Epithelial cell of proximal tubule (primary cell): ENCODE measurements at regions not wholly inside any gene's neighbourhood (a gene's known extent, or its start where the extent isn't known, plus 50 kb on each side); places are given as distances from the start of the nearest gene placed in this dataset.

ENCODE experiments used
- DNase-seq: peaks from one replicate; pipeline ENCODE4 v3.0.0-alpha.2; 2011; ENCODE audit warnings: low read depth
- H3K4me3 ChIP-seq: 2 replicates; pipeline ENCODE4 v1.5.1; 2011; ENCODE audit warnings: low read depth, mild to moderate bottlenecking, low read length
- TF ChIP-seq, protein P1 (sequence below): conservative IDR thresholded peaks from 2 replicates; pipeline ENCODE4 v1.5.1; 2012; ENCODE audit warnings: low read depth, mild to moderate bottlenecking, low read length

DNA sequence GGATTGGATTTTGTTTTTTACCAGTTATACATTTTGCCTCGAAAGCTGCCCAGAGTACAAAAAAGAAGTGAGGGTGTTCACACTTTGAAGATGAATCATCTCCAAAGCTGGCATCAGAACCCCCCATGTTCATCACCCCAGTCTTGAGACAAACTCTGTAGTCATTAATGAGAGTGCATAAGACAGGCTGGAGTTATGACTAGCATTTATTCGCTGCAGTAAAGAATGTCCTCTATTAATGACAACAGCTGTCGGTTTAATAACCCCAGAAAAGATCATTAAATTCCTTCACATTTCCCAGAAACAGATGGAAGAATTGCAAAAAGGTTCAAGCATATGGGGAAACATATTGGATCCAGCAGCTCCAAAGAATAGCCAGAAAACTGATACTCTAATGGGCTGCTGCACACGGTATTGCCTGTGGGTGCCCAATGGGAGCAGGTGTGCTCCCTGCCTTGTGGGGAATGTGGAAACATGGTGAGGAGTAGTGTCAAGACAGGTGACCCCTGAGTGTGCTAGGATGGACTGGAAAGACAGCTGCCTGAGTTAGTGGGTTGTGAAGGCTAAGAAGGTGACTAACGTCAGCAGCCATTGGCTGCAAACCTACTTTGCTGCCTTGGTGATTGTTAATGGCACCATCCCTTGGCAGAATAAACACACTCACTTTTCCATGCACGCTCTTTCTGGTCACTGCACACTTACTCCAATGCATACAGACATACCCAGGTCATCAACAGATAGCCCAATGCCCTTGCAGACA lies 81.9 kb downstream of the AIPL1 start:
- TF ChIP-seq, protein P1, sequence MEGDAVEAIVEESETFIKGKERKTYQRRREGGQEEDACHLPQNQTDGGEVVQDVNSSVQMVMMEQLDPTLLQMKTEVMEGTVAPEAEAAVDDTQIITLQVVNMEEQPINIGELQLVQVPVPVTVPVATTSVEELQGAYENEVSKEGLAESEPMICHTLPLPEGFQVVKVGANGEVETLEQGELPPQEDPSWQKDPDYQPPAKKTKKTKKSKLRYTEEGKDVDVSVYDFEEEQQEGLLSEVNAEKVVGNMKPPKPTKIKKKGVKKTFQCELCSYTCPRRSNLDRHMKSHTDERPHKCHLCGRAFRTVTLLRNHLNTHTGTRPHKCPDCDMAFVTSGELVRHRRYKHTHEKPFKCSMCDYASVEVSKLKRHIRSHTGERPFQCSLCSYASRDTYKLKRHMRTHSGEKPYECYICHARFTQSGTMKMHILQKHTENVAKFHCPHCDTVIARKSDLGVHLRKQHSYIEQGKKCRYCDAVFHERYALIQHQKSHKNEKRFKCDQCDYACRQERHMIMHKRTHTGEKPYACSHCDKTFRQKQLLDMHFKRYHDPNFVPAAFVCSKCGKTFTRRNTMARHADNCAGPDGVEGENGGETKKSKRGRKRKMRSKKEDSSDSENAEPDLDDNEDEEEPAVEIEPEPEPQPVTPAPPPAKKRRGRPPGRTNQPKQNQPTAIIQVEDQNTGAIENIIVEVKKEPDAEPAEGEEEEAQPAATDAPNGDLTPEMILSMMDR, result no peak
- no peak for DNase-seq
- H3K4me3 ChIP-seq, result no peak overlapping the region

DNA sequence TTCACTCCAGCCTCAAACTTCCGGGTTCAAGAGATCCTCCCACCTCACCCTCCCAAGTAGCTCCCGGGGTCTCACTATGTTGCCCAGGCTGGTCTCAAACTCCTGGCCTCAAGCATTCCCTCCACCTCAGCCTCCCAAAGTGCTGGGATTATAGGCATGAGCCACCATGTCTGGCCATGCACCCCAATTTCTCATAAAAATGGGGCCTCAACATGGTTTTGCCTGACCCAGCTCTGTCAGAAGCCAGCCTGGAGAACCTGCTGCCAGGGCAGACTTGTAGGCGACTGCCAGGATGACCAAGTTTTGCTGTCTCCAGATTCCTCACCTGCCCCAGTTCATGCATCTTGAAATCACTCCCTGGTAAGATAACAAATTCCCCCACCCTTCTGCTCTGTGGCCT lies 82.9 kb downstream of the AIPL1 start:
- H3K4me3 ChIP-seq, result no peak overlapping the region
- TF ChIP-seq, protein P1, result no peak
- no peak for DNase-seq

DNA sequence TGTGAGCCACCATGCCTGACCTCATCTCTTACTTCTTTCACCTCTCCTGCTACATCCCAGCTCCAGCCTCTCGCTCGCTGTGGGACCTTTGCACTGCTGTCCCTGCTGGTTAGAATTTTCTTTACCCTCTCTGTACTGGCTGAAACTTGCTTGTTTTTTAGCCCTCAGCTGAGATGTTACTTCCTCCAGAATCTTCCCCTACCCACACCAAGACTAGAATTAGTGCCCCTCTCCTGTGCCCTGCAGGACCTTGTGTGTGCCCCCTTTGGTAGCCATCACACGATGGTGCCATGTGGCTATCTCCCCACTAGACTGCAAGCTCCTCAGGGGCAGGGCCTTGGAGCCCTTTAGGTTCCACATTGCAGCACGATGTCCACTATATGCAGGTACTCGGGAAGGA lies 84.1 kb downstream of the AIPL1 start:
- no peak overlapping the region for H3K4me3 ChIP-seq
- TF ChIP-seq, protein P1, result no peak
- no peak for DNase-seq

DNA sequence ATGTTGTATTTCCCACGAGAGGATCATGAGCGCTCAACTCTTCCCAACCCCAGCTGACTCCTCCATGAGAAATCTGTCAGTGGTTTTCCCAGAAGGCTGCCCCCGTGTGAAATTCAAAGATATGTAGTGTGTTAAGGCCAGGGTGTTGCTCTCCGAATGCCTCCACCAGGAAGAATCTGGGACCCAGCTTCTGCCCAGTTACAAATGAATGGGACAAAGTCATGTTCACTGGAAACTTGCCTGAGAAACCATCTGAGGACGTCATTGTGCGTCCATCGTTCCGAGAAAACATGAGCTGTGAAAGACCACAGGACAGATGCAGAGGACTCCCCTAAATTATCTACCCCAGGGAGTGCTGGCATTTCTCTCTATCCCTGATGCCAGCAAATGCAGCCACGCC lies 86.0 kb downstream of the AIPL1 start:
- DNase-seq, result no peak
- TF ChIP-seq, protein P1, result no peak
- H3K4me3 ChIP-seq, result no peak overlapping the region

DNA sequence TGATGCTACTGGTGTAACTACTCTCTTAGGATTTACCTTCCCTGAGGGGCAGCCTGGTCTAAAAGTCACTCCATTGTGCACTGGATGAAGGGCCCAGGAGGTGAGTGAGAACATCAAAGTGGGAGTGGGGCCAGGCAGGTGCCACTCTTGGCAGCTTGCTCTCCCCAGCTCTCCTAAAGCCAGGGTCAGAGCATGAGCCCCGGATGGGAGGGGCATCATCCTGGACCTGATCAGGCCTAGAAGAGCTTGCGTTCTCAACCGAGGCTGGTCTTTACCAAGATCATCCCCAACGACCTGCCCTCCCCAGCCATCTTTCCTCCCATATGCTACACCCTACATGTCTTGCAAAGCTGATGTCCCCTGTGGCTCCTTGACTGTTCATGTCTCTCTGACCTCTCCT lies 87.1 kb downstream of the AIPL1 start:
- DNase-seq, result no peak
- TF ChIP-seq, protein P1, result no peak
- H3K4me3 ChIP-seq, result no peak overlapping the region

DNA sequence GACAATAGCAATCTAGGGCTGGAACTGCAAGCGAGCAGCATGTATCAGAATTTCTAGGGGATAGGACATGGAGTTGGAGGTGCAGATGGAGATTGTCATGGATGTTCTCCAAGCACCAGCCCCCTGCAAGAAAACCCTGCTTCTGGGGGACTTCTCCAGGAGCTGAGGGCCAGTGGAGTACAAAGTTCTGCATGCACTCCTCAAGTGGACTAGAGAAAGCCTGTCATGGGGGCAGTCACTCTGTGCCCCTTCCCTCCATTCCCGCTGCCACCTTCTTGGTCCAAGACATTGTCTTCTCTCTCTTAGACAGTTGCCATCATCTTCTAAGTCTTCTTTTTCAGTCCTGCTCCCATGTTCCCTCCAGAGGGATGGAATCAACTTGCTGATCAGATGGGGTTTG lies 87.9 kb downstream of the AIPL1 start:
- no peak for DNase-seq
- no peak overlapping the region for H3K4me3 ChIP-seq
- TF ChIP-seq, protein P1, result no peak

DNA sequence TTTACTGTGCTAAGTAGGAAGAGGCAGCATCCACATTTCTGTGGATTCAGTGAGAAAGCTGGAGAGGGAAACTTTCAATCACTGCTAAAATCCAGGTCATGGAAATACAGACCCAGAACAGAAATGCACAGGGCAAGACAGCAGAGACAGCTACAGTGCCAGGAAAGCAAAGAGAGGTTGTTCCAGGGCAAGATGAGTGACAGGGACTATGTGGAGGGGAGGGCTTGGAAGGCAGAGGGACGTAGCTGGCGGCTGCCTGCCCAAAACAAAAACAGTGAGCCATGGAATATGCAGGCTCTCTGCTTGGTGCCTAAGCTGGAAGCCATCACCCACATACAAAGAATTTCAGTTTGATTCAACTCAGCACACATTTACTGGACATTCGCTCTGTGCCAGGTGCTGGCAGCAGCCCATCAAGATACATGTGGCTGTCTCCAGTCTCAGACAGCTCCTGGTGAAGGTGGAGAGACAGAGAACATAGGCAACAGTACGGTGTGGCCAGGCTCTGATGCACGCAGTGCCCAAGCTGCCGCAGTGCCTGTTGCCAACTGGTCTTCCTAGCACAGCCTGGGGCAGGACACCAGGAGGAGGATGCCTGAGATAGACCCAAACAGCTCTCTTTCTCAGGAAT lies 88.7 kb downstream of the AIPL1 start:
- TF ChIP-seq, protein P1, result no peak
- no peak overlapping the region for H3K4me3 ChIP-seq
- no peak for DNase-seq
